ENCODE measurements at regions not wholly inside any gene's neighbourhood (a gene's known extent, or its start where the extent isn't known, plus 50 kb on each side); places are given as distances from the start of the nearest gene placed in this dataset.

- H3K4me1 ChIP-seq (ENCODE audit: insufficient read depth, low read length), result peaks cover 7% of the 10 kb centered on the region
- no peak overlapping the region for H3K9ac ChIP-seq (ENCODE audit: low read depth, low read length)
- H3K9me3 ChIP-seq (ENCODE audit: insufficient read depth, low read depth, low read length), result no peaks in the 10 kb centered on the region
- no peak overlapping the region for H3K4me3 ChIP-seq (ENCODE audit: low read length)
- no peaks in the 10 kb centered on the region for H3K27me3 ChIP-seq (ENCODE audit: insufficient read depth, low read length)
- no peaks in the 10 kb centered on the region for H3K36me3 ChIP-seq (ENCODE audit: insufficient read depth, low read length)
- 97% methylated on average over 1 of the region's 1 CpG for WGBS
- no peak overlapping the region for H3K27ac ChIP-seq (ENCODE audit: low read depth, low read length)
These were observed 688.8 kb downstream of the PLA2G4A start for GRCh38 chr1:187517546-187517945.

GRCh38 chr1:187527346-187527745 is 698.6 kb downstream of the PLA2G4A start:
- no peaks in the 10 kb centered on the region for H3K9me3 ChIP-seq (ENCODE audit: insufficient read depth, low read depth, low read length)
- H3K4me1 ChIP-seq (ENCODE audit: insufficient read depth, low read length), result no peaks in the 10 kb centered on the region
- H3K9ac ChIP-seq (ENCODE audit: low read depth, low read length), result no peak overlapping the region
- H3K36me3 ChIP-seq (ENCODE audit: insufficient read depth, low read length), result no peaks in the 10 kb centered on the region
- no peak overlapping the region for H3K27ac ChIP-seq (ENCODE audit: low read depth, low read length)
- WGBS, result 86% methylated on average over 3 of the region's 3 CpGs
- no peak overlapping the region for H3K4me3 ChIP-seq (ENCODE audit: low read length)
- no peaks in the 10 kb centered on the region for H3K27me3 ChIP-seq (ENCODE audit: insufficient read depth, low read length)

GRCh38 chr1:187537936-187538335 is 709.2 kb downstream of the PLA2G4A start:
- H3K36me3 ChIP-seq (ENCODE audit: insufficient read depth, low read length), result no peaks in the 10 kb centered on the region
- no peak overlapping the region for H3K4me3 ChIP-seq (ENCODE audit: low read length)
- no peaks in the 10 kb centered on the region for H3K9me3 ChIP-seq (ENCODE audit: insufficient read depth, low read depth, low read length)
- WGBS, result 94% methylated on average over 4 of the region's 4 CpGs
- no peaks in the 10 kb centered on the region for H3K27me3 ChIP-seq (ENCODE audit: insufficient read depth, low read length)
- no peak overlapping the region for H3K9ac ChIP-seq (ENCODE audit: low read depth, low read length)
- H3K27ac ChIP-seq (ENCODE audit: low read depth, low read length), result no peak overlapping the region
- H3K4me1 ChIP-seq (ENCODE audit: insufficient read depth, low read length), result no peaks in the 10 kb centered on the region

- no peak overlapping the region for H3K9ac ChIP-seq (ENCODE audit: low read depth, low read length)
- WGBS, result 95% methylated on average over 3 of the region's 3 CpGs
- H3K9me3 ChIP-seq (ENCODE audit: insufficient read depth, low read depth, low read length), result no peaks in the 10 kb centered on the region
- H3K36me3 ChIP-seq (ENCODE audit: insufficient read depth, low read length), result no peaks in the 10 kb centered on the region
- H3K4me1 ChIP-seq (ENCODE audit: insufficient read depth, low read length), result no peaks in the 10 kb centered on the region
- no peak overlapping the region for H3K4me3 ChIP-seq (ENCODE audit: low read length)
- no peak overlapping the region for H3K27ac ChIP-seq (ENCODE audit: low read depth, low read length)
- no peaks in the 10 kb centered on the region for H3K27me3 ChIP-seq (ENCODE audit: insufficient read depth, low read length)
These were observed 720.8 kb downstream of the PLA2G4A start for GRCh38 chr1:187549540-187549939.

- H3K9ac ChIP-seq (ENCODE audit: low read depth, low read length), result no peak overlapping the region
- WGBS, result 97% methylated on average over 20 of the region's 20 CpGs
- no peaks in the 10 kb centered on the region for H3K27me3 ChIP-seq (ENCODE audit: insufficient read depth, low read length)
- no peak overlapping the region for H3K4me3 ChIP-seq (ENCODE audit: low read length)
- no peaks in the 10 kb centered on the region for H3K4me1 ChIP-seq (ENCODE audit: insufficient read depth, low read length)
- no peak overlapping the region for H3K27ac ChIP-seq (ENCODE audit: low read depth, low read length)
- no peaks in the 10 kb centered on the region for H3K9me3 ChIP-seq (ENCODE audit: insufficient read depth, low read depth, low read length)
- no peaks in the 10 kb centered on the region for H3K36me3 ChIP-seq (ENCODE audit: insufficient read depth, low read length)
These were observed 722.3 kb downstream of the PLA2G4A start for GRCh38 chr1:187551061-187551460.

GRCh38 chr1:187563191-187563590 is 734.4 kb downstream of the PLA2G4A start:
- H3K4me3 ChIP-seq (ENCODE audit: low read length), result no peak overlapping the region
- no peaks in the 10 kb centered on the region for H3K4me1 ChIP-seq (ENCODE audit: insufficient read depth, low read length)
- H3K27ac ChIP-seq (ENCODE audit: low read depth, low read length), result no peak overlapping the region
- 91% methylated on average over 3 of the region's 3 CpGs for WGBS
- H3K27me3 ChIP-seq (ENCODE audit: insufficient read depth, low read length), result no peaks in the 10 kb centered on the region
- no peaks in the 10 kb centered on the region for H3K36me3 ChIP-seq (ENCODE audit: insufficient read depth, low read length)
- no peak overlapping the region for H3K9ac ChIP-seq (ENCODE audit: low read depth, low read length)
- H3K9me3 ChIP-seq (ENCODE audit: insufficient read depth, low read depth, low read length), result no peaks in the 10 kb centered on the region

- H3K9me3 ChIP-seq (ENCODE audit: insufficient read depth, low read depth, low read length), result no peaks in the 10 kb centered on the region
- WGBS, result 100% methylated on average over 1 of the region's 1 CpG
- no peaks in the 10 kb centered on the region for H3K36me3 ChIP-seq (ENCODE audit: insufficient read depth, low read length)
- no peaks in the 10 kb centered on the region for H3K27me3 ChIP-seq (ENCODE audit: insufficient read depth, low read length)
- H3K27ac ChIP-seq (ENCODE audit: low read depth, low read length), result no peak overlapping the region
- no peaks in the 10 kb centered on the region for H3K4me1 ChIP-seq (ENCODE audit: insufficient read depth, low read length)
- H3K9ac ChIP-seq (ENCODE audit: low read depth, low read length), result no peak overlapping the region
- H3K4me3 ChIP-seq (ENCODE audit: low read length), result no peak overlapping the region
These were observed 737.6 kb downstream of the PLA2G4A start for GRCh38 chr1:187566354-187566753.

- Histone ChIP-seq H3K9ac (ENCODE audit: low read depth, low read length) (no peak overlapping the region), H3K4me3 (ENCODE audit: low read length) (no peak overlapping the region), H3K9me3 (ENCODE audit: insufficient read depth, low read depth, low read length) (no peaks in the 10 kb centered on the region), H3K27ac (ENCODE audit: low read depth, low read length) (no peak overlapping the region), H3K36me3 (ENCODE audit: insufficient read depth, low read length) (no peaks in the 10 kb centered on the region), H3K4me1 (ENCODE audit: insufficient read depth, low read length) (no peaks in the 10 kb centered on the region), H3K27me3 (ENCODE audit: insufficient read depth, low read length) (no peaks in the 10 kb centered on the region)
- WGBS, result no CpG with 5 or more reads among the region's 2 CpGs
These were observed 739.3 kb downstream of the PLA2G4A start for GRCh38 chr1:187568067-187568466.

GRCh38 chr1:187570166-187570565 is 741.4 kb downstream of the PLA2G4A start:
- H3K27me3 ChIP-seq (ENCODE audit: insufficient read depth, low read length), result no peaks in the 10 kb centered on the region
- no peak overlapping the region for H3K4me3 ChIP-seq (ENCODE audit: low read length)
- no CpG with 5 or more reads among the region's 2 CpGs for WGBS
- H3K9me3 ChIP-seq (ENCODE audit: insufficient read depth, low read depth, low read length), result no peaks in the 10 kb centered on the region
- no peaks in the 10 kb centered on the region for H3K4me1 ChIP-seq (ENCODE audit: insufficient read depth, low read length)
- H3K9ac ChIP-seq (ENCODE audit: low read depth, low read length), result no peak overlapping the region
- H3K27ac ChIP-seq (ENCODE audit: low read depth, low read length), result no peak overlapping the region
- H3K36me3 ChIP-seq (ENCODE audit: insufficient read depth, low read length), result no peaks in the 10 kb centered on the region

- H3K27ac ChIP-seq (ENCODE audit: low read depth, low read length), result no peak overlapping the region
- no peaks in the 10 kb centered on the region for H3K36me3 ChIP-seq (ENCODE audit: insufficient read depth, low read length)
- H3K4me3 ChIP-seq (ENCODE audit: low read length), result no peak overlapping the region
- WGBS, result 100% methylated on average over 1 of the region's 1 CpG
- no peaks in the 10 kb centered on the region for H3K27me3 ChIP-seq (ENCODE audit: insufficient read depth, low read length)
- no peaks in the 10 kb centered on the region for H3K4me1 ChIP-seq (ENCODE audit: insufficient read depth, low read length)
- no peaks in the 10 kb centered on the region for H3K9me3 ChIP-seq (ENCODE audit: insufficient read depth, low read depth, low read length)
- H3K9ac ChIP-seq (ENCODE audit: low read depth, low read length), result no peak overlapping the region
These were observed 748.9 kb downstream of the PLA2G4A start for GRCh38 chr1:187577610-187578009.

GRCh38 chr1:187588917-187589316 is 760.2 kb downstream of the PLA2G4A start:
- WGBS, result 85% methylated on average over 3 of the region's 3 CpGs
- H3K27me3 ChIP-seq (ENCODE audit: insufficient read depth, low read length), result no peaks in the 10 kb centered on the region

GRCh38 chr1:187605736-187606135 is 777.0 kb downstream of the PLA2G4A start:
- Histone ChIP-seq H3K27me3 (ENCODE audit: insufficient read depth, low read length) (no peaks in the 10 kb centered on the region), H3K27ac (ENCODE audit: low read depth, low read length) (peak overlapping the region; percentile 43; the same call in 1 of the 2 replicates), H3K4me3 (ENCODE audit: low read length) (no peak overlapping the region), H3K9me3 (ENCODE audit: insufficient read depth, low read depth, low read length) (no peaks in the 10 kb centered on the region), H3K9ac (ENCODE audit: low read depth, low read length) (no peak overlapping the region), H3K4me1 (ENCODE audit: insufficient read depth, low read length) (peaks cover 16% of the 10 kb centered on the region), H3K36me3 (ENCODE audit: insufficient read depth, low read length) (no peaks in the 10 kb centered on the region)

More at GRCh38 chr1:187588917-187589316, 760.2 kb downstream of the PLA2G4A start:
- no peaks in the 10 kb centered on the region for H3K36me3 ChIP-seq (ENCODE audit: insufficient read depth, low read length)
- H3K9me3 ChIP-seq (ENCODE audit: insufficient read depth, low read depth, low read length), result no peaks in the 10 kb centered on the region
- H3K27ac ChIP-seq (ENCODE audit: low read depth, low read length), result no peak overlapping the region
- H3K9ac ChIP-seq (ENCODE audit: low read depth, low read length), result no peak overlapping the region
- H3K4me1 ChIP-seq (ENCODE audit: insufficient read depth, low read length), result no peaks in the 10 kb centered on the region
- no peak overlapping the region for H3K4me3 ChIP-seq (ENCODE audit: low read length)

Data from HUES64 (cell line).